Breast epithelium (tissue), 3 donors: ENCODE measurements at regions not wholly inside any gene's neighbourhood (a gene's known extent, or its start where the extent isn't known, plus 50 kb on each side); places are given as distances from the start of the nearest gene placed in this dataset.

Source experiments
- CTCF ChIP-seq, 3 donors: fragments of 450-650 bp; IDR thresholded peaks; one replicate each; pipeline ENCODE4 v1.5.1; 2016 to 2017; ENCODE audit warnings: antibody characterized with exemption in 3 of 3, mild to moderate bottlenecking in 3 of 3, moderate library complexity in 3 of 3
- POLR2AphosphoS5 ChIP-seq, 3 donors: sonication (generic); formaldehyde crosslinking; IDR thresholded peaks; one replicate each; pipeline ENCODE4 v1.6.1; 2017; ENCODE audit warnings: antibody characterized with exemption in 3 of 3

DNA sequence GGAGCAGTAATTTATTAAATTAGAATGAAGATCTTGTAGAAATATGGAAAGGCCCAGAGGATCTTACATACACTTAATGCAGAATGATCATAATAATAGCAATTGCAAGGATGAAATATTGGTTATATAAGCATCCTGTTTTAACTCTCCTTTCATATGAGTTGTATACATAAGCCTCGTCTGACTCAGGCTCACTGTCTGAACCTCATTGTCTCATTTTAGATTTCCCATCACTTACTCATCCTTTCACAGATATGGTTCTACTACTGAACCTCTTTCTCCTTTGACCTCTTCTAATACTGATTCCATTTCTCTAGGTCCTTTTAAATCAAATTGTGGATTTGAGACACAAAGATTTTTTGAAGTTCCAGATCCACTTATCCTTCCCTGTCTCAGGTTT lies 277.3 kb upstream of the TRPC5 start:
- TF ChIP-seq CTCF (IDR thresholded peaks at IDR 0.05) = no peak
- no peak for TF ChIP-seq POLR2AphosphoS5 (IDR thresholded peaks at IDR 0.05)
